HEK293 (cell line): ENCODE measurements at regions not wholly inside any gene's neighbourhood (a gene's known extent, or its start where the extent isn't known, plus 50 kb on each side); places are given as distances from the start of the nearest gene placed in this dataset.

ENCODE experiments used
- CTCF ChIA-PET: fragments of 350-600 bp; formaldehyde crosslinking; extraction: SDS; loops from one replicate; lab custom pipeline; 2021; ENCODE audit warnings: antibody characterized with exemption; lab: Yijun Ruan, JAX
- POLR2A ChIA-PET: fragments of 300-600 bp; formaldehyde crosslinking; extraction: SDS; loops from one replicate; lab custom pipeline; 2020; ENCODE audit warnings: antibody characterized with exemption, inconsistent platforms; lab: Yijun Ruan, JAX
- H3K27ac ChIP-seq: fragments of 200-500 bp; sonication (Bioruptor generic); 2 replicates; pipeline ENCODE4 v1.5.1; 2014; ENCODE audit warnings: low read depth, low read length, control low read depth, inconsistent platforms; ENCODE audit errors: extremely low read depth
- H3K36me3 ChIP-seq, 2 experiments: fragments of 200-500 bp in 1 of 2; sonication (Bioruptor generic) in 1 of 2; 1 replicate in 1 of 2; 2 replicates in 1 of 2; pipeline ENCODE4 v1.5.1; 2014 to 2017; ENCODE audit warnings: inconsistent platforms in 2 of 2, low read length in 2 of 2; ENCODE audit not compliant: control insufficient read depth in 2 of 2, insufficient read depth in 1 of 2
- H3K4me1 ChIP-seq: fragments of 200-500 bp; sonication (Bioruptor generic); 2 replicates; pipeline ENCODE4 v1.5.1; 2014; ENCODE audit warnings: mild to moderate bottlenecking, low read length, inconsistent platforms; ENCODE audit not compliant: control insufficient read depth, insufficient read depth
- H3K4me3 ChIP-seq: 2 replicates; pipeline ENCODE4 v1.5.1; 2011; ENCODE audit warnings: low read depth, mild to moderate bottlenecking, control low read depth, low read length, moderate library complexity
- H3K9me3 ChIP-seq: fragments of 200-500 bp; sonication (Bioruptor generic); 2 replicates; pipeline ENCODE4 v1.5.1; 2014; ENCODE audit warnings: low read depth, low read length, inconsistent platforms; ENCODE audit not compliant: control insufficient read depth, insufficient read depth
- GLIS1 ChIP-seq: fragments of 450-650 bp; formaldehyde crosslinking; IDR thresholded peaks from 2 replicates; pipeline ENCODE4 v1.5.1; 2016; ENCODE audit warnings: missing biosample characterization, missing genetic modification characterization
- PRDM10 ChIP-seq: fragments of 450-650 bp; formaldehyde crosslinking; IDR thresholded peaks from 2 replicates; pipeline ENCODE4 v1.5.1; 2016; ENCODE audit warnings: missing biosample characterization, missing genetic modification characterization
- TRIM28 ChIP-seq: IDR thresholded peaks from 2 replicates; pipeline ENCODE4 v1.6.1; 2011; ENCODE audit warnings: low read length, control low read depth, borderline replicate concordance
- ZBTB44 ChIP-seq: fragments of 450-650 bp; IDR thresholded peaks from 2 replicates; pipeline ENCODE4 v1.5.1; 2018; ENCODE audit warnings: missing biosample characterization, mild to moderate bottlenecking, missing genetic modification characterization
- ZBTB8A ChIP-seq: fragments of 450-650 bp; formaldehyde crosslinking; IDR thresholded peaks from 2 replicates; pipeline ENCODE4 v1.5.1; 2016; ENCODE audit warnings: missing biosample characterization, missing genetic modification characterization
- ZIC2 ChIP-seq: fragments of 450-650 bp; formaldehyde crosslinking; IDR thresholded peaks from 2 replicates; pipeline ENCODE4 v1.5.1; 2016; ENCODE audit warnings: missing biosample characterization, missing genetic modification characterization
- ZNF132 ChIP-seq: fragments of 450-650 bp; formaldehyde crosslinking; IDR thresholded peaks from 2 replicates; pipeline ENCODE4 v1.5.1; 2017; ENCODE audit warnings: missing biosample characterization, missing genetic modification characterization, borderline replicate concordance
- ZNF157 ChIP-seq: fragments of 450-650 bp; formaldehyde crosslinking; IDR thresholded peaks from 2 replicates; pipeline ENCODE4 v1.5.1; 2016; ENCODE audit warnings: missing biosample characterization, missing genetic modification characterization
- ZNF214 ChIP-seq: fragments of 450-650 bp; formaldehyde crosslinking; IDR thresholded peaks from 2 replicates; pipeline ENCODE4 v1.5.1; 2017; ENCODE audit warnings: missing biosample characterization, mild to moderate bottlenecking, missing genetic modification characterization, borderline replicate concordance
- ZNF302 ChIP-seq: fragments of 450-650 bp; formaldehyde crosslinking; IDR thresholded peaks from 2 replicates; pipeline ENCODE4 v1.5.1; 2016; ENCODE audit warnings: missing biosample characterization, missing genetic modification characterization, low read depth
- ZNF548 ChIP-seq: fragments of 450-650 bp; formaldehyde crosslinking; IDR thresholded peaks from 2 replicates; pipeline ENCODE4 v1.5.1; 2016; ENCODE audit warnings: missing biosample characterization, missing genetic modification characterization
- ZNF558 ChIP-seq: fragments of 450-650 bp; formaldehyde crosslinking; IDR thresholded peaks from 2 replicates; pipeline ENCODE4 v1.5.1; 2016; ENCODE audit warnings: missing biosample characterization, missing genetic modification characterization
- ZNF639 ChIP-seq: fragments of 450-650 bp; formaldehyde crosslinking; IDR thresholded peaks from 2 replicates; pipeline ENCODE4 v1.5.1; 2016; ENCODE audit warnings: missing biosample characterization, missing genetic modification characterization
- TF ChIP-seq, protein P1 (sequence below): fragments of 450-650 bp; formaldehyde crosslinking; IDR thresholded peaks from 2 replicates; pipeline ENCODE4 v1.5.1; 2016; ENCODE audit warnings: missing biosample characterization, missing genetic modification characterization
- TF ChIP-seq, protein P2 (sequence below): fragments of 450-650 bp; formaldehyde crosslinking; IDR thresholded peaks from 2 replicates; pipeline ENCODE4 v1.5.1; 2016; ENCODE audit warnings: missing biosample characterization, missing genetic modification characterization
- TF ChIP-seq, protein P3 (sequence below): fragments of 450-650 bp; formaldehyde crosslinking; IDR thresholded peaks from 2 replicates; pipeline ENCODE4 v1.5.1; 2016; ENCODE audit warnings: missing biosample characterization, missing genetic modification characterization
- TF ChIP-seq, protein P4 (sequence below): fragments of 450-650 bp; formaldehyde crosslinking; IDR thresholded peaks from 2 replicates; pipeline ENCODE4 v1.5.1; 2016; ENCODE audit warnings: missing biosample characterization, missing genetic modification characterization

DNA sequence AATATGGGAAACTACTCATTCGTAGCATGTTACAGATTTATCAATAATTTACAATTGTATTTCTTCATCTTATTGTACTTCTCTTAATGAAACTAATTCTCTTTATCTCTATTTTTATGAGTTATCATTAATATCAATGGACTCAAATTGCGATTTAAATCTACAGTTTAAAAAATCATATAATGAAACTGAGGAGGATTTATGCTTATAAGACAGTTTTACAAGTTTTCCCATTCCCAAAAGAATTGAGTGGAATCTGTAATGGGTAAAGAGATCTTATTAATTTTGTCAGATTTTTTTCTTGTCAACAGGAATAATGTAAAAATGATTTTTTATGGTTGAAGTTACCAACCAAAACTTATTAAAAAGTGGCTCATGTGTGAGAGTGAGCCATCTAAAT lies 468.0 kb downstream of the METTL4 start:
- TF ChIP-seq, protein P1, sequence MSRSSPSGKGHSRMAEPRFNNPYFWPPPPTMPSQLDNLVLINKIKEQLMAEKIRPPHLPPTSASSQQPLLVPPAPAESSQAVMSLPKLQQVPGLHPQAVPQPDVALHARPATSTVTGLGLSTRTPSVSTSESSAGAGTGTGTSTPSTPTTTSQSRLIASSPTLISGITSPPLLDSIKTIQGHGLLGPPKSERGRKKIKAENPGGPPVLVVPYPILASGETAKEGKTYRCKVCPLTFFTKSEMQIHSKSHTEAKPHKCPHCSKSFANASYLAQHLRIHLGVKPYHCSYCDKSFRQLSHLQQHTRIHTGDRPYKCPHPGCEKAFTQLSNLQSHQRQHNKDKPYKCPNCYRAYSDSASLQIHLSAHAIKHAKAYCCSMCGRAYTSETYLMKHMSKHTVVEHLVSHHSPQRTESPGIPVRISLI (tag by site-specific recombination), result no peak
- TF ChIP-seq, protein P2, sequence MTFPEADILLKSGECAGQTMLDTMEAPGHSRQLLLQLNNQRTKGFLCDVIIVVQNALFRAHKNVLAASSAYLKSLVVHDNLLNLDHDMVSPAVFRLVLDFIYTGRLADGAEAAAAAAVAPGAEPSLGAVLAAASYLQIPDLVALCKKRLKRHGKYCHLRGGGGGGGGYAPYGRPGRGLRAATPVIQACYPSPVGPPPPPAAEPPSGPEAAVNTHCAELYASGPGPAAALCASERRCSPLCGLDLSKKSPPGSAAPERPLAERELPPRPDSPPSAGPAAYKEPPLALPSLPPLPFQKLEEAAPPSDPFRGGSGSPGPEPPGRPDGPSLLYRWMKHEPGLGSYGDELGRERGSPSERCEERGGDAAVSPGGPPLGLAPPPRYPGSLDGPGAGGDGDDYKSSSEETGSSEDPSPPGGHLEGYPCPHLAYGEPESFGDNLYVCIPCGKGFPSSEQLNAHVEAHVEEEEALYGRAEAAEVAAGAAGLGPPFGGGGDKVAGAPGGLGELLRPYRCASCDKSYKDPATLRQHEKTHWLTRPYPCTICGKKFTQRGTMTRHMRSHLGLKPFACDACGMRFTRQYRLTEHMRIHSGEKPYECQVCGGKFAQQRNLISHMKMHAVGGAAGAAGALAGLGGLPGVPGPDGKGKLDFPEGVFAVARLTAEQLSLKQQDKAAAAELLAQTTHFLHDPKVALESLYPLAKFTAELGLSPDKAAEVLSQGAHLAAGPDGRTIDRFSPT (tag by site-specific recombination), result no peak
- TF ChIP-seq ZNF132 (tag by site-specific recombination) (no peak), ZBTB8A (tag by site-specific recombination) (no peak), ZNF157 (tag by site-specific recombination) (no peak), ZBTB44 (tag by site-specific recombination) (no peak), ZNF302 (no peak)
- ChIA-PET POLR2A (no interaction called here), CTCF (interaction anchor here (3.3 to 4.8 kb wide), 4 partner anchors 9 to 445 kb away, joined by 26 to 41 read pairs (median 39); no protein-coding TSS in a partner anchor)
- H3K27ac ChIP-seq, result no peak overlapping the region
- H3K9me3 ChIP-seq, result no peaks in the 10 kb centered on the region
- H3K4me3 ChIP-seq, result no peak overlapping the region
- no peaks in the 10 kb centered on the region for H3K4me1 ChIP-seq
- H3K36me3 ChIP-seq, result no peaks in the 10 kb centered on the region

DNA sequence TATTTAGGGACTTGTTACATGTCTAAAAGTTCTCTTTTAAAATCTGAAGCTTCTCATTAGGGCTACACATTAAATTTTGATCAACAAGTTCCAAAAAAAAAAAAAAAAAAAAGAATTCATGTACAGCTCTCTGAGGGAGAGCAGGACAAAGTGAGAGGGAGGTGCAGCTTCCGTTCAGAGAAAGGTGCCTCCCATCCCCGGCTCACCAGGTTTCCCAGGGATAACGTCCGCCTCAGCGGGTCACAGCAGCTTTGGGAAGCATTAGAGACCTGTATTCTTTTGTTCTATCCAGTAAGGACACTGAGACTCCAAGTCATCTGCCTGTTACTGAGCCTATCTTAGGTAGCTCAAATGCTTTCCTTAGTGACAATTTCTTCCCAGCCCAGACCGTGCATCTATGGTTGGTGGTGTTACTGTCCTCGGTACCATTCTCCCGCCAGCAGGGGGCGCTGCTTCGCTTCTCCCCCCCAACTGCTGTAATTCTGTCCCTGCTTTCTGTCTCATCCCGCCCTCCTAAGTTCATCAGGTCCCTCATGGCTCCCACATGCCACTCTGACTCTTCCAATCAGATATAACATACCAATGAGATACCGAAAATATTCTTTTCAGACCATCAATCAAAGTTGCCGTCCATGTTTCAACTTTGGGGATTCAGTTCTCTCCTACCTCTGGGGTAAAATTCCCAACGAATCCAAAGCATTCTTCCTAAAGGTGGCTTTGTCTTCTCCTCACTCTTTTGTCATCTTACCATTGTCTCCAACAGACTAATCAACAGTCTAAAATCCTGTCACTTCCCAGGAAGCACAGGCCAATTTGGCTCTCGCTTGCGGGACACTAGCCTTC lies 466.5 kb downstream of the METTL4 start:
- no peaks in the 10 kb centered on the region for H3K4me1 ChIP-seq
- H3K9me3 ChIP-seq, result no peaks in the 10 kb centered on the region
- POLR2A ChIA-PET, result no interaction called here
- no peak overlapping the region for H3K4me3 ChIP-seq
- no peaks in the 10 kb centered on the region for H3K36me3 ChIP-seq
- no peak overlapping the region for H3K27ac ChIP-seq
- CTCF ChIA-PET, result interaction anchor here (0.5 to 4.8 kb wide), 50 partner anchors 8 to 1551 kb away, joined by 3 to 41 read pairs (median 3); no protein-coding TSS in a partner anchor
- TF ChIP-seq ZNF558 (tag by site-specific recombination) (no peak), ZIC2 (no peak), ZBTB8A (tag by site-specific recombination) (no peak), ZNF548 (no peak), GLIS1 (tag by site-specific recombination) (0 out of 2 replicates have a peak, but pooled peaks have one; percentile 24), ZNF214 (tag by site-specific recombination) (no peak), PRDM10 (tag by site-specific recombination) (no peak), TRIM28 (no peak), ZNF639 (no peak)
- TF ChIP-seq, protein P3, sequence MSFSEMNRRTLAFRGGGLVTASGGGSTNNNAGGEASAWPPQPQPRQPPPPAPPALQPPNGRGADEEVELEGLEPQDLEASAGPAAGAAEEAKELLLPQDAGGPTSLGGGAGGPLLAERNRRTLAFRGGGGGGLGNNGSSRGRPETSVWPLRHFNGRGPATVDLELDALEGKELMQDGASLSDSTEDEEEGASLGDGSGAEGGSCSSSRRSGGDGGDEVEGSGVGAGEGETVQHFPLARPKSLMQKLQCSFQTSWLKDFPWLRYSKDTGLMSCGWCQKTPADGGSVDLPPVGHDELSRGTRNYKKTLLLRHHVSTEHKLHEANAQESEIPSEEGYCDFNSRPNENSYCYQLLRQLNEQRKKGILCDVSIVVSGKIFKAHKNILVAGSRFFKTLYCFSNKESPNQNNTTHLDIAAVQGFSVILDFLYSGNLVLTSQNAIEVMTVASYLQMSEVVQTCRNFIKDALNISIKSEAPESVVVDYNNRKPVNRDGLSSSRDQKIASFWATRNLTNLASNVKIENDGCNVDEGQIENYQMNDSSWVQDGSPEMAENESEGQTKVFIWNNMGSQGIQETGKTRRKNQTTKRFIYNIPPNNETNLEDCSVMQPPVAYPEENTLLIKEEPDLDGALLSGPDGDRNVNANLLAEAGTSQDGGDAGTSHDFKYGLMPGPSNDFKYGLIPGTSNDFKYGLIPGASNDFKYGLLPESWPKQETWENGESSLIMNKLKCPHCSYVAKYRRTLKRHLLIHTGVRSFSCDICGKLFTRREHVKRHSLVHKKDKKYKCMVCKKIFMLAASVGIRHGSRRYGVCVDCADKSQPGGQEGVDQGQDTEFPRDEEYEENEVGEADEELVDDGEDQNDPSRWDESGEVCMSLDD (tag by site-specific recombination), result no peak
- TF ChIP-seq, protein P4, sequence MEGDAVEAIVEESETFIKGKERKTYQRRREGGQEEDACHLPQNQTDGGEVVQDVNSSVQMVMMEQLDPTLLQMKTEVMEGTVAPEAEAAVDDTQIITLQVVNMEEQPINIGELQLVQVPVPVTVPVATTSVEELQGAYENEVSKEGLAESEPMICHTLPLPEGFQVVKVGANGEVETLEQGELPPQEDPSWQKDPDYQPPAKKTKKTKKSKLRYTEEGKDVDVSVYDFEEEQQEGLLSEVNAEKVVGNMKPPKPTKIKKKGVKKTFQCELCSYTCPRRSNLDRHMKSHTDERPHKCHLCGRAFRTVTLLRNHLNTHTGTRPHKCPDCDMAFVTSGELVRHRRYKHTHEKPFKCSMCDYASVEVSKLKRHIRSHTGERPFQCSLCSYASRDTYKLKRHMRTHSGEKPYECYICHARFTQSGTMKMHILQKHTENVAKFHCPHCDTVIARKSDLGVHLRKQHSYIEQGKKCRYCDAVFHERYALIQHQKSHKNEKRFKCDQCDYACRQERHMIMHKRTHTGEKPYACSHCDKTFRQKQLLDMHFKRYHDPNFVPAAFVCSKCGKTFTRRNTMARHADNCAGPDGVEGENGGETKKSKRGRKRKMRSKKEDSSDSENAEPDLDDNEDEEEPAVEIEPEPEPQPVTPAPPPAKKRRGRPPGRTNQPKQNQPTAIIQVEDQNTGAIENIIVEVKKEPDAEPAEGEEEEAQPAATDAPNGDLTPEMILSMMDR, result peak; percentile 77
